Left lung (tissue), 4 donors: ENCODE measurements at regions not wholly inside any gene's neighbourhood (a gene's known extent, or its start where the extent isn't known, plus 50 kb on each side); places are given as distances from the start of the nearest gene placed in this dataset.

Experiments used
- ATAC-seq: fragments of 200-7000 bp; cut with Tn5 transposase; one replicate; pipeline ENCODE4 v1.9.1; 2020; ENCODE audit warnings: moderate library complexity
- DNase-seq, 4 donors: peaks; one replicate each; pipeline ENCODE4 v3.0.0-alpha.2; 2013 to 2020
- H3K27ac ChIP-seq, 2 donors: fragments of 200-600 bp; sonication (generic) in 1 of 2; one replicate each; pipeline versions ENCODE4 v1.5.0 to v1.8.0; 2020 to 2021
- H3K27me3 ChIP-seq, 2 donors: fragments of 200-600 bp; sonication (generic) in 1 of 2; one replicate each; pipeline versions ENCODE4 v1.5.0 to v1.8.0; 2020 to 2021
- H3K36me3 ChIP-seq, 2 donors: fragments of 200-600 bp; sonication (generic) in 1 of 2; one replicate each; pipeline versions ENCODE4 v1.5.0 to v1.8.0; 2020 to 2021
- H3K4me1 ChIP-seq, 2 donors: fragments of 200-600 bp; one replicate each; pipeline ENCODE4 v1.8.0; 2021
- H3K4me3 ChIP-seq, 2 donors: fragments of 200-600 bp; sonication (generic) in 1 of 2; one replicate each; pipeline versions ENCODE4 v1.5.0 to v1.8.0; 2020 to 2021; ENCODE audit warnings: mild to moderate bottlenecking in 1 of 2
- H3K9me3 ChIP-seq, 2 donors: fragments of 200-600 bp; sonication (generic) in 1 of 2; one replicate each; pipeline versions ENCODE4 v1.5.0 to v1.8.0; 2020 to 2021
- CTCF ChIP-seq, 2 donors: fragments of 200-600 bp; sonication (generic) in 1 of 2; IDR thresholded peaks; one replicate each; pipeline versions ENCODE4 v1.5.0 to v1.8.0; 2021; ENCODE audit warnings: antibody characterized with exemption in 2 of 2
- intact Hi-C, 2 donors: fragments of 100-400 bp; cut with DNase I; formaldehyde crosslinking; loops; one replicate each; pipeline versions ENCODE4 v1.11.2 to v1.14.2; 2022
- donor health status: DM: no; HTN: yes; CAD: no.
- donor health status: DM: no; HTN: no; CAD: no.

- no peak for TF ChIP-seq CTCF (IDR thresholded peaks at IDR 0.05)
- ATAC-seq = no peak
- DNase-seq = no peak
These were observed 474.1 kb downstream of the CD109 start for GRCh38 chr6:74170118-74170517.

GRCh38 chr6:74167976-74168375, 472.0 kb downstream of the CD109 start:
- Histone ChIP-seq H3K4me1 (no peaks in the 10 kb centered on the region), H3K27me3 (no peaks in the 10 kb centered on the region), H3K27ac (no peak overlapping the region), H3K4me3 (no peak overlapping the region), H3K9me3 (no peaks in the 10 kb centered on the region), H3K36me3 (no peaks in the 10 kb centered on the region)
- DNase-seq = no peak
- no peak for ATAC-seq
- intact Hi-C loops = no loop called here
- no peak for TF ChIP-seq CTCF (IDR thresholded peaks at IDR 0.05)

More at GRCh38 chr6:74170118-74170517, 474.1 kb downstream of the CD109 start:
- Histone ChIP-seq H3K4me1 (no peaks in the 10 kb centered on the region), H3K27me3 (no peaks in the 10 kb centered on the region), H3K36me3 (no peaks in the 10 kb centered on the region), H3K27ac (no peak overlapping the region), H3K9me3 (no peaks in the 10 kb centered on the region), H3K4me3 (no peak overlapping the region)
- intact Hi-C loops = no loop called here

- intact Hi-C loops = no loop called here
- no peak for TF ChIP-seq CTCF (IDR thresholded peaks at IDR 0.05)
- no peaks in the 10 kb centered on the region for H3K4me1 ChIP-seq
- H3K9me3 ChIP-seq = no peaks in the 10 kb centered on the region
- no peak overlapping the region for H3K4me3 ChIP-seq
- DNase-seq (no peak), ATAC-seq (no peak)
- no peaks in the 10 kb centered on the region for H3K27me3 ChIP-seq
- no peaks in the 10 kb centered on the region for H3K36me3 ChIP-seq
- H3K27ac ChIP-seq = no peak overlapping the region
These were observed 471.5 kb downstream of the CD109 start for GRCh38 chr6:74167511-74167910.

DNA sequence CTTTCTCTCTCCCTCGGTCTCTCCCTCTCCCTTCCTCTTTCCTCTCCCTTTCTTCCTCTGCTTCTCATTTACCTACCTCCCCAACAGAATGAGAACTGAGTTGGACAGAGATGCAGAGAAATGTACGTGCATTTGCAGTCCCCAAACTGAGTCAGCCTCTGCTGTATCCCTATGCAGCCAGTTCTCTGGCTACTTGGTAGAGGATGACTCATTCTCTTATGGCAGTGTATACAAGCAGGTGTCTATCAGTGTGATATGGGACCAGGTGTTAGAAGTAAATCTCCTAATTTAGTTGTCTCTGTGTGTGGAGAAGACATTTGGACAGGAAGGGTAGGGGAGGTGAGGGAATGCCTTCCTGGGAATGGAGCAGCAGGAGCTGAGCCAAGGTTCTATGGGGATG, 470.8 kb downstream of the CD109 start:
- intact Hi-C loops = no loop called here
- no peak for TF ChIP-seq CTCF (IDR thresholded peaks at IDR 0.05)
- Histone ChIP-seq H3K4me3 (no peak overlapping the region), H3K4me1 (no peaks in the 10 kb centered on the region), H3K36me3 (no peaks in the 10 kb centered on the region), H3K27me3 (no peaks in the 10 kb centered on the region), H3K9me3 (no peaks in the 10 kb centered on the region), H3K27ac (no peak overlapping the region)
- no peak for DNase-seq
- ATAC-seq = no peak

GRCh38 chr6:74161380-74161779, 465.4 kb downstream of the CD109 start:
- Histone ChIP-seq H3K4me1 (no peaks in the 10 kb centered on the region), H3K4me3 (no peak overlapping the region), H3K27me3 (no peaks in the 10 kb centered on the region), H3K9me3 (no peaks in the 10 kb centered on the region), H3K36me3 (no peaks in the 10 kb centered on the region), H3K27ac (no peak overlapping the region)
- TF ChIP-seq CTCF (IDR thresholded peaks at IDR 0.05) = no peak
- no peak for DNase-seq
- intact Hi-C loops = no loop called here
- ATAC-seq = no peak
